Large intestine (tissue), 3 donors: ENCODE measurements at regions not wholly inside any gene's neighbourhood (a gene's known extent, or its start where the extent isn't known, plus 50 kb on each side); places are given as distances from the start of the nearest gene placed in this dataset.

Experiments used
- DNase-seq, 2 donors: peaks; one replicate each; pipeline versions ENCODE4 v3.0.0 to v3.0.0-alpha.2; 2013
- H3K27ac ChIP-seq: one replicate; pipeline ENCODE4 v1.5.1; 2013; ENCODE audit warnings: low read length
- H3K27me3 ChIP-seq: 2 replicates; pipeline ENCODE4 v1.6.1; 2013; ENCODE audit warnings: low read length; ENCODE audit not compliant: control insufficient read depth, insufficient read depth
- H3K36me3 ChIP-seq: 2 replicates; pipeline ENCODE4 v1.6.1; 2013; ENCODE audit warnings: low read length; ENCODE audit not compliant: control insufficient read depth, insufficient read depth
- H3K4me1 ChIP-seq: one replicate; pipeline ENCODE4 v1.6.1; 2013; ENCODE audit warnings: low read length; ENCODE audit not compliant: control insufficient read depth, insufficient read depth
- H3K4me3 ChIP-seq: one replicate; pipeline ENCODE4 v1.5.1; 2013; ENCODE audit warnings: low read length
- H3K9me3 ChIP-seq: one replicate; pipeline ENCODE4 v1.6.1; 2013; ENCODE audit warnings: mild to moderate bottlenecking, low read depth, low read length, moderate library complexity; ENCODE audit not compliant: control insufficient read depth
- WGBS: methylation state at CpG from one replicate; pipeline ENCODE4 v1.1.5; 2013; ENCODE audit warnings: low lambda C conversion rate; ENCODE audit not compliant: insufficient coverage; 5-methylcytosine and 5-hydroxymethylcytosine counted together

DNA sequence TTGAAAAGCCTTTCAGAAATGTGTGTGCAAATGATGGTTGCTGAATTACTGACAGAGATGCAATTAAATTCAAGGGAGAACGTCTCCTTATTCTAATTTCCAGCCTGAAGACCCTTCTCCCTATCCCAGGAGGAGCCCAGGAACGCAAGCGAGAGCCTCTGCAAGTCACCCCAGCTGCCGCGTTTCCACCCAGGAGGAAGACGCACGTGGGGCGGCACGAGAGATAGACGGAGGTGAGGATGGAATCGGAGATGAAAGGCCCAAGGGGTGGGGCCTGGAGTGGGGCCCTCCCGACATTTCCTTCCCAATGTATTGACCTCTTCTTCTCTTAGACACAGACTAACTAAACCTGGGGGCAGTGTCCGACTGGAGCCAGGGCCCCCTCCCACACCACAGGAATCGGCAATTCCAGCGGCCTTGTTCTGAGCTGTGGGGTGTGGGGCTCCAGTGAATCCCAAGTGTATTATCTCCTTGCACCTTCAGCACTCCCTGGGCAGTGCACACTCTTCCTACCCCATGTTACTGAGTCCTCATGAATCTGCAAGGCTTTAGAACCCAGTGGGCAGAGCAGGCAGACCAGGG lies 322.5 kb downstream of the AJAP1 start:
- Histone ChIP-seq H3K9me3 (no peaks in the 10 kb centered on the region), H3K4me1 (no peaks in the 10 kb centered on the region), H3K27ac (no peak overlapping the region), H3K27me3 (no peaks in the 10 kb centered on the region), H3K4me3 (no peak overlapping the region), H3K36me3 (no peaks in the 10 kb centered on the region)
- WGBS = no CpG with 5 or more reads among the region's 15 CpGs
- DNase-seq = no peak

GRCh38 chr1:4975856-4976255 lies 321.4 kb downstream of the AJAP1 start:
- WGBS = no CpG with 5 or more reads among the region's 8 CpGs
- Histone ChIP-seq H3K4me3 (no peak overlapping the region), H3K27ac (no peak overlapping the region), H3K9me3 (no peaks in the 10 kb centered on the region), H3K27me3 (no peaks in the 10 kb centered on the region), H3K4me1 (no peaks in the 10 kb centered on the region), H3K36me3 (no peaks in the 10 kb centered on the region)
- no peak for DNase-seq

- no peak overlapping the region for H3K4me3 ChIP-seq
- no peaks in the 10 kb centered on the region for H3K36me3 ChIP-seq
- no peaks in the 10 kb centered on the region for H3K4me1 ChIP-seq
- no peaks in the 10 kb centered on the region for H3K27me3 ChIP-seq
- no peak overlapping the region for H3K27ac ChIP-seq
- no peak for DNase-seq
- no peaks in the 10 kb centered on the region for H3K9me3 ChIP-seq
- WGBS = no CpG with 5 or more reads among the region's 12 CpGs
Observed at GRCh38 chr1:4974981-4975685, 320.7 kb downstream of the AJAP1 start.

- Histone ChIP-seq H3K27me3 (no peaks in the 10 kb centered on the region), H3K4me3 (no peak overlapping the region), H3K9me3 (no peaks in the 10 kb centered on the region), H3K36me3 (no peaks in the 10 kb centered on the region), H3K27ac (no peak overlapping the region), H3K4me1 (no peaks in the 10 kb centered on the region)
- DNase-seq = no peak
- WGBS = no CpG with 5 or more reads among the region's 10 CpGs
Observed at GRCh38 chr1:4973341-4973740, 318.9 kb downstream of the AJAP1 start.

DNA sequence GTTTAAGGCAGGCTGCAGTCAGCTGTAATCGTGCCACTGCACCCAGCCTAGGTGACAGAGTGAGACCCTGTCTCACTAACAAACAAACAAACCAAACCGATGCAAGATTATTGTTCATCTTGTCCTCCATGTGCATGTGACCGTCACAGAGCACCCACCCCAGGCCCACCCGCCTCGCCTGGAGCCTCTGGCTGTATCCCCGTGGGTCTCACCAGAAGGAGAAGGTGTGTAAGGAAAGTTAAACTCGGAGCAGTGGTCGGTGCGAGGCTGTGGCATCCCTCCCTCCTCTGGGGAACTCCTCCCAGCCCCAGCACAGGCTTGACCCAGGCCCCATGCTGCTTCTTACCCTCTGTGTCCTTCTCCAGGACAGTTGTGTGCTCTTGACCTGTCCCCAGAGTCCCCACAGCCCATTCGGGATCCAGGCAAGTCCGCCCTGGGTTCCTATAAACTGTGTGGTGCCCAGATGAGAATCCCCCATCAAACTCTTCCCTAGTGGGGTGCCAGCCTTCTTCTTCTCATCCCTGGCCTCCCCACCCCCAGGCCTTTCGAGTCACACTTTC lies 318.4 kb downstream of the AJAP1 start:
- Histone ChIP-seq H3K36me3 (no peaks in the 10 kb centered on the region), H3K27ac (no peak overlapping the region), H3K4me3 (no peak overlapping the region), H3K4me1 (no peaks in the 10 kb centered on the region), H3K27me3 (no peaks in the 10 kb centered on the region), H3K9me3 (no peaks in the 10 kb centered on the region)
- no CpG with 5 or more reads among the region's 12 CpGs for WGBS
- no peak for DNase-seq

- Histone ChIP-seq H3K27me3 (no peaks in the 10 kb centered on the region), H3K27ac (no peak overlapping the region), H3K36me3 (no peaks in the 10 kb centered on the region), H3K4me1 (no peaks in the 10 kb centered on the region), H3K4me3 (no peak overlapping the region), H3K9me3 (no peaks in the 10 kb centered on the region)
- no CpG with 5 or more reads among the region's 3 CpGs for WGBS
- DNase-seq = no peak
Observed at GRCh38 chr1:4971666-4972065, 317.3 kb downstream of the AJAP1 start.

DNA sequence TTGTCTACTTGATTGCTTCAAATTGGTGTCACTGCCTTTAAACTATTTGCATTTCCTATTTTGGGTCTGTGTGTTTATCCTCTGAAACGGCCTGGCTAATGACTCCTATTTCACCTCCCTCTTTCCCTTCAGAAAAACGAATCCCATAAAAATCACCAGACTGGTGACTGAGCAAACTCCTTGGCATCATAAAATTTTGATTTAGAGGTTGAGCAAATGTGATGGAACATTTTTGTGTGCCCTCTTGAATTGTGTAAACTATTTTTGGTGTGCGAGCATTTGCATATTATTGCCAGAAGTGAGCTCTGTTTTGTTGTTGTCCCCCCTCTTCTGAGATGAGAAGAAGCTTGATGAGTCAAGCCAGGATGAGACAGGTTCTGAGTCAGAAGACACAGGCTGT lies 316.1 kb downstream of the AJAP1 start:
- H3K4me1 ChIP-seq = no peaks in the 10 kb centered on the region
- H3K27me3 ChIP-seq = no peaks in the 10 kb centered on the region
- H3K9me3 ChIP-seq = no peaks in the 10 kb centered on the region
- WGBS = 100% methylated on average over 1 of the region's 3 CpGs
- H3K27ac ChIP-seq = no peak overlapping the region
- DNase-seq = no peak
- H3K36me3 ChIP-seq = no peaks in the 10 kb centered on the region
- H3K4me3 ChIP-seq = no peak overlapping the region

GRCh38 chr1:4969556-4970129 lies 315.2 kb downstream of the AJAP1 start:
- no peak for DNase-seq
- Histone ChIP-seq H3K4me1 (no peaks in the 10 kb centered on the region), H3K4me3 (no peak overlapping the region), H3K27ac (no peak overlapping the region), H3K27me3 (peaks cover 2% of the 10 kb centered on the region), H3K9me3 (no peaks in the 10 kb centered on the region), H3K36me3 (no peaks in the 10 kb centered on the region)
- no CpG with 5 or more reads among the region's 4 CpGs for WGBS

GRCh38 chr1:4965346-4966075 lies 311.1 kb downstream of the AJAP1 start:
- Histone ChIP-seq H3K4me1 (no peaks in the 10 kb centered on the region), H3K9me3 (no peaks in the 10 kb centered on the region), H3K36me3 (no peaks in the 10 kb centered on the region), H3K27me3 (peaks cover 2% of the 10 kb centered on the region), H3K4me3 (no peak overlapping the region), H3K27ac (no peak overlapping the region)
- DNase-seq = no peak
- 18% methylated on average over 3 of the region's 5 CpGs for WGBS

- DNase-seq = no peak
- H3K4me3 ChIP-seq = no peak overlapping the region
- no peak overlapping the region for H3K27ac ChIP-seq
- 33% methylated on average over 1 of the region's 13 CpGs for WGBS
- no peaks in the 10 kb centered on the region for H3K9me3 ChIP-seq
- peaks cover 2% of the 10 kb centered on the region for H3K27me3 ChIP-seq
- H3K36me3 ChIP-seq = no peaks in the 10 kb centered on the region
- no peaks in the 10 kb centered on the region for H3K4me1 ChIP-seq
Observed at GRCh38 chr1:4964634-4965345, 310.4 kb downstream of the AJAP1 start.
